OCI-LY1 (cell line): ENCODE measurements at regions not wholly inside any gene's neighbourhood (a gene's known extent, or its start where the extent isn't known, plus 50 kb on each side); places are given as distances from the start of the nearest gene placed in this dataset.

Experiments used
- EZH2 ChIP-seq: fragments of 200-600 bp; sonication (generic), shearing (Covaris generic); IDR thresholded peaks from 2 replicates; pipeline ENCODE4 v1.8.0; 2017; ENCODE audit warnings: borderline replicate concordance, mixed run types, mild to moderate bottlenecking, antibody characterized with exemption, low read length, moderate library complexity, mixed read lengths
- TF ChIP-seq, protein P1 (sequence below): fragments of 200-600 bp; sonication (generic), shearing (Covaris generic); IDR thresholded peaks from 2 replicates; pipeline ENCODE4 v1.5.1; 2017; ENCODE audit warnings: mild to moderate bottlenecking, antibody characterized with exemption, low read length, moderate library complexity, mixed read lengths

DNA sequence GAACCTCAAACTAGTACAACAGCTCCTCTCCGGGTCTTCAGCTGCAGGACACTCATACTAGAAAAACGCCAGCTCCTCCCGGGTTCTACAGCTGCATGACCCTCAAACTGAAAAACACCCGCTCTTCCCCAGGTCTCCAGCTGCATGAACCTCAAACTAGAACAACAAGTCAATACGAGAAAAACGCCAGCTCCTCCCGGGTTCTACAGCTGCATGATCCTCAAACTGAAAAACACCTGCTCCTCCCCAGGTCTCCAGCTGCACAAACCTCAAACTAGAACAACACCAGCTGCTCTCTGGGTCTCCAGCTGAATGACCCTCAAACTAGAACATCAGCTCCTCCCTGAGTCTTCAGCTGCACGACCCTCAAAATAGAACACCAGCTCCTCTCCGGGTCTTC, 315.0 kb upstream of the TFPI start:
- TF ChIP-seq, protein P1, sequence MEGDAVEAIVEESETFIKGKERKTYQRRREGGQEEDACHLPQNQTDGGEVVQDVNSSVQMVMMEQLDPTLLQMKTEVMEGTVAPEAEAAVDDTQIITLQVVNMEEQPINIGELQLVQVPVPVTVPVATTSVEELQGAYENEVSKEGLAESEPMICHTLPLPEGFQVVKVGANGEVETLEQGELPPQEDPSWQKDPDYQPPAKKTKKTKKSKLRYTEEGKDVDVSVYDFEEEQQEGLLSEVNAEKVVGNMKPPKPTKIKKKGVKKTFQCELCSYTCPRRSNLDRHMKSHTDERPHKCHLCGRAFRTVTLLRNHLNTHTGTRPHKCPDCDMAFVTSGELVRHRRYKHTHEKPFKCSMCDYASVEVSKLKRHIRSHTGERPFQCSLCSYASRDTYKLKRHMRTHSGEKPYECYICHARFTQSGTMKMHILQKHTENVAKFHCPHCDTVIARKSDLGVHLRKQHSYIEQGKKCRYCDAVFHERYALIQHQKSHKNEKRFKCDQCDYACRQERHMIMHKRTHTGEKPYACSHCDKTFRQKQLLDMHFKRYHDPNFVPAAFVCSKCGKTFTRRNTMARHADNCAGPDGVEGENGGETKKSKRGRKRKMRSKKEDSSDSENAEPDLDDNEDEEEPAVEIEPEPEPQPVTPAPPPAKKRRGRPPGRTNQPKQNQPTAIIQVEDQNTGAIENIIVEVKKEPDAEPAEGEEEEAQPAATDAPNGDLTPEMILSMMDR: no peak
- no peak for TF ChIP-seq EZH2
